HG03469 (cell line): ENCODE measurements at regions not wholly inside any gene's neighbourhood (a gene's known extent, or its start where the extent isn't known, plus 50 kb on each side); places are given as distances from the start of the nearest gene placed in this dataset.
"Not testable (repeated sequence)": the region's sequence is repeated elsewhere in the genome, so short reads cannot be mapped to it uniquely, and the experiment has no call there.

Experiments
- ATAC-seq: cut with Tn5 transposase; IDR thresholded peaks from one replicate; pipeline ENCODE4 v1.9.1; 2021; ENCODE audit warnings: mild to moderate bottlenecking, moderate library complexity, moderate number of reproducible peaks; ENCODE audit not compliant: unreplicated experiment

- ATAC-seq, result no peak
These were observed 50.8 kb upstream of the CPOX start for GRCh38 chr3:98644168-98644567.

- ATAC-seq, result no peak
These were observed 51.6 kb upstream of the CPOX start for GRCh38 chr3:98645039-98645438.

GRCh38 chr3:98646680-98647079 lies 53.3 kb upstream of the CPOX start:
- ATAC-seq, result no peak

GRCh38 chr3:98647197-98647596 lies 53.8 kb upstream of the CPOX start:
- no peak for ATAC-seq

GRCh38 chr3:98650971-98651779 lies 57.8 kb upstream of the CPOX start:
- ATAC-seq, result no peak

- ATAC-seq, result no peak
These were observed 58.3 kb upstream of the CPOX start for GRCh38 chr3:98651780-98652077.

- no peak for ATAC-seq
These were observed 62.3 kb upstream of the CPOX start for GRCh38 chr3:98655666-98656065.

GRCh38 chr3:98657457-98657856 lies 64.0 kb upstream of the CPOX start:
- peak; percentile 97 for ATAC-seq

- no peak for ATAC-seq
These were observed 69.3 kb upstream of the CPOX start for GRCh38 chr3:98662699-98663098.

- ATAC-seq, result no peak
These were observed 76.6 kb upstream of the CPOX start for GRCh38 chr3:98670020-98670419.

- no peak for ATAC-seq
These were observed 83.2 kb upstream of the ST3GAL6 start for GRCh38 chr3:98679986-98680385.

GRCh38 chr3:98680723-98681122 lies 82.4 kb upstream of the ST3GAL6 start:
- ATAC-seq, result no peak

- ATAC-seq, result no peak
These were observed 81.7 kb upstream of the ST3GAL6 start for GRCh38 chr3:98681486-98681885.

- ATAC-seq, result not testable (repeated sequence)
These were observed 80.7 kb upstream of the ST3GAL6 start for GRCh38 chr3:98682391-98682790.

GRCh38 chr3:98688363-98688762 lies 74.8 kb upstream of the ST3GAL6 start:
- no peak for ATAC-seq

GRCh38 chr3:98690876-98691275 lies 72.3 kb upstream of the ST3GAL6 start:
- ATAC-seq, result no peak

GRCh38 chr3:98691897-98692296 lies 71.2 kb upstream of the ST3GAL6 start:
- no peak for ATAC-seq

GRCh38 chr3:98692787-98693473 lies 70.2 kb upstream of the ST3GAL6 start:
- ATAC-seq, result no peak

- ATAC-seq, result no peak
These were observed 67.3 kb upstream of the ST3GAL6 start for GRCh38 chr3:98695796-98696195.

GRCh38 chr3:98696296-98696695 lies 66.8 kb upstream of the ST3GAL6 start:
- ATAC-seq, result not testable (repeated sequence)

GRCh38 chr3:98697225-98697624 lies 65.9 kb upstream of the ST3GAL6 start:
- no peak for ATAC-seq

- ATAC-seq, result no peak
These were observed 64.0 kb upstream of the ST3GAL6 start for GRCh38 chr3:98699132-98699531.
